ENCODE measurements at regions not wholly inside any gene's neighbourhood (a gene's known extent, or its start where the extent isn't known, plus 50 kb on each side); places are given as distances from the start of the nearest gene placed in this dataset.

DNA sequence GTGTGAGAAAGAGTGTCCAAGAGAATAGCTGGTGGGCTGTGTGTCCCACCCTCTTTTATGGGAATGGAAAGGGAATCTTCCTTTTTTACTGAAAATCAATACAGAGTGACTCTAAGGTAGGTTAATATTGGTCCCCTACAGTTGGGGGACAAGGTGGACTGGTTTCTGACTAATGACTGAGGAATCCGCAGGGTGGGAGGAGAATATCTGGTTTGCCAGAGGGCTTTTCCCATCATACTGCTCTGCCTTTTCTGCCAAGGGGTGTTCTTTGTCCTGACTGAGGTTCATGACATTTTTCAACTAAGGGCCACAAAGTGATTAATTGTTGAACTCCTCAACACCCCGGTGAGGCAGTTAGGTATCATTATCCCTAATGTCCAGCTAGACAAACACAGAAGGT is 261.6 kb downstream of the SPATA18 start:
- Histone ChIP-seq H4K5ac (ENCODE audit: insufficient read length, low read depth, low read length) (no peak overlapping the region), H3K18ac (ENCODE audit: extremely low read depth, low read length) (no peak overlapping the region), H2BK12ac (ENCODE audit: low read depth, low read length) (no peak overlapping the region), H2BK5ac (ENCODE audit: low read depth, low read length) (no peak overlapping the region), H4K8ac (ENCODE audit: extremely low read depth, insufficient read depth, low read length) (no peak overlapping the region), H2AK5ac (ENCODE audit: low read depth, low read length) (no peak overlapping the region), H3K27ac (ENCODE audit: low read depth, low read length) (no peak overlapping the region), H3K4me3 (ENCODE audit: extremely low read depth in 1 of 4, insufficient read depth in 2 of 4, low read depth in 3 of 4, low read length in 4 of 4) (no peak overlapping the region), H3K4me2 (ENCODE audit: insufficient read depth in 1 of 2, low read depth in 2 of 2, low read length in 2 of 2) (no peak overlapping the region), H3K36me3 (ENCODE audit: control insufficient read depth in 2 of 4, insufficient read depth in 4 of 4, low read length in 3 of 4) (no peaks in the 10 kb centered on the region), H3K4ac (replicated peaks; ENCODE audit: insufficient read length, low read depth, low read length) (no peak overlapping the region), H3K23ac (ENCODE audit: insufficient read length) (no peak overlapping the region), H3K79me1 (ENCODE audit: low read depth, low read length) (no peaks in the 10 kb centered on the region), H3K4me1 (replicated peaks in 1 of 4; ENCODE audit: control insufficient read depth in 3 of 4, insufficient read depth in 4 of 4, low read length in 3 of 4) (no peaks in the 10 kb centered on the region), H2BK120ac (replicated peaks; ENCODE audit: low read depth, low read length) (no peak overlapping the region), H3K14ac (ENCODE audit: insufficient read length) (no peak overlapping the region), H3K79me2 (ENCODE audit: control insufficient read depth in 1 of 2, insufficient read depth in 2 of 2, low read length in 2 of 2) (no peaks in the 10 kb centered on the region), H3K9me3 (ENCODE audit: insufficient read depth in 2 of 2, low read depth in 1 of 2, low read length in 1 of 2) (no peaks in the 10 kb centered on the region), H4K91ac (replicated peaks; ENCODE audit: insufficient read length, low read length) (no peak overlapping the region), H2AFZ (ENCODE audit: low read length) (0 out of 2 replicates have a peak overlapping the region, but pooled peaks have one; percentile 74), H2BK15ac (ENCODE audit: low read length) (no peak overlapping the region), H4K20me1 (replicated peaks in 1 of 2; ENCODE audit: control insufficient read depth in 1 of 2, insufficient read depth in 2 of 2, low read length in 2 of 2) (no peaks in the 10 kb centered on the region), H2BK20ac (ENCODE audit: low read length) (no peak overlapping the region), H3K56ac (replicated peaks; ENCODE audit: insufficient read length, low read depth, low read length) (no peak overlapping the region), H3K23me2 (ENCODE audit: low read depth, low read length) (no peaks in the 10 kb centered on the region), H3K27me3 (replicated peaks in 1 of 4; ENCODE audit: control insufficient read depth in 3 of 4, extremely low read depth in 1 of 4, insufficient read depth in 3 of 4, low read length in 3 of 4) (no peaks in the 10 kb centered on the region; a peak in 1 of 7 replicates), H3K9ac (replicated peaks in 1 of 4; ENCODE audit: extremely low read depth in 1 of 4, low read depth in 3 of 4, low read length in 3 of 4) (no peak overlapping the region)
- DNase-seq (ENCODE audit: low read depth in 1 of 2, low spot score in 2 of 2) = peak in 1 of 2 experiments; percentile 10
- FAIRE-seq = no peak
- 89% methylated on average over 2 of the region's 2 CpGs; no CpG with 5 or more reads in 1 of the 2 experiments for WGBS, 2 experiments (ENCODE audit: extremely low coverage in 1 of 2, insufficient coverage in 1 of 2, insufficient read length in 1 of 2, insufficient replicate concordance in 2 of 2, low coverage in 1 of 2, low lambda C conversion rate in 2 of 2, missing lambda C conversion rate in 1 of 2)
- POLR2A ChIA-PET (ENCODE audit: partially characterized antibody) = no interaction called here
- CTCF ChIA-PET (ENCODE audit: partially characterized antibody) = interaction anchor here (0.7 kb wide), 1 partner anchor 20 kb away, joined by 3 read pairs; no protein-coding TSS in a partner anchor
- TF ChIP-seq EGR1 (IDR thresholded peaks at IDR 0.05; ENCODE audit: borderline replicate concordance, low read depth, low read length) (no peak), JUND (IDR thresholded peaks at IDR 0.05; ENCODE audit: low read length) (no peak), TAF7 (optimal IDR thresholded peaks at IDR 0.05; ENCODE audit: borderline replicate concordance, low read depth, low read length) (no peak), SIN3A (conservative IDR thresholded peaks at IDR 0.05 in 1 of 2, IDR thresholded peaks at IDR 0.05 in 1 of 2; ENCODE audit: low read depth in 1 of 2, low read length in 2 of 2) (no peak), BRCA1 (IDR thresholded peaks at IDR 0.05; ENCODE audit: low read depth, low read length) (no peak), CHD1 (IDR thresholded peaks at IDR 0.05; ENCODE audit: low read depth, low read length) (no peak), TBP (IDR thresholded peaks at IDR 0.05; ENCODE audit: low read depth, low read length) (no peak), YY1 (IDR thresholded peaks at IDR 0.05; ENCODE audit: low read depth, low read length) (no peak), FOSL1 (IDR thresholded peaks at IDR 0.05; ENCODE audit: insufficient read depth, low read depth, low read length) (no peak)
- TF ChIP-seq, protein P1, sequence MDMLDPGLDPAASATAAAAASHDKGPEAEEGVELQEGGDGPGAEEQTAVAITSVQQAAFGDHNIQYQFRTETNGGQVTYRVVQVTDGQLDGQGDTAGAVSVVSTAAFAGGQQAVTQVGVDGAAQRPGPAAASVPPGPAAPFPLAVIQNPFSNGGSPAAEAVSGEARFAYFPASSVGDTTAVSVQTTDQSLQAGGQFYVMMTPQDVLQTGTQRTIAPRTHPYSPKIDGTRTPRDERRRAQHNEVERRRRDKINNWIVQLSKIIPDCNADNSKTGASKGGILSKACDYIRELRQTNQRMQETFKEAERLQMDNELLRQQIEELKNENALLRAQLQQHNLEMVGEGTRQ (IDR thresholded peaks at IDR 0.05; ENCODE audit: low read length) = no peak
- TF ChIP-seq, protein P2, sequence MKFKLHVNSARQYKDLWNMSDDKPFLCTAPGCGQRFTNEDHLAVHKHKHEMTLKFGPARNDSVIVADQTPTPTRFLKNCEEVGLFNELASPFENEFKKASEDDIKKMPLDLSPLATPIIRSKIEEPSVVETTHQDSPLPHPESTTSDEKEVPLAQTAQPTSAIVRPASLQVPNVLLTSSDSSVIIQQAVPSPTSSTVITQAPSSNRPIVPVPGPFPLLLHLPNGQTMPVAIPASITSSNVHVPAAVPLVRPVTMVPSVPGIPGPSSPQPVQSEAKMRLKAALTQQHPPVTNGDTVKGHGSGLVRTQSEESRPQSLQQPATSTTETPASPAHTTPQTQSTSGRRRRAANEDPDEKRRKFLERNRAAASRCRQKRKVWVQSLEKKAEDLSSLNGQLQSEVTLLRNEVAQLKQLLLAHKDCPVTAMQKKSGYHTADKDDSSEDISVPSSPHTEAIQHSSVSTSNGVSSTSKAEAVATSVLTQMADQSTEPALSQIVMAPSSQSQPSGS (IDR thresholded peaks at IDR 0.05; ENCODE audit: low read length) = no peak

All from H1 (cell line).